HG03520 (cell line): ENCODE measurements at regions not wholly inside any gene's neighbourhood (a gene's known extent, or its start where the extent isn't known, plus 50 kb on each side); places are given as distances from the start of the nearest gene placed in this dataset.

Experiments used
- ATAC-seq: cut with Tn5 transposase; IDR thresholded peaks from one replicate; pipeline ENCODE4 v1.9.1; 2021; ENCODE audit warnings: mild to moderate bottlenecking, moderate library complexity; ENCODE audit not compliant: unreplicated experiment

DNA sequence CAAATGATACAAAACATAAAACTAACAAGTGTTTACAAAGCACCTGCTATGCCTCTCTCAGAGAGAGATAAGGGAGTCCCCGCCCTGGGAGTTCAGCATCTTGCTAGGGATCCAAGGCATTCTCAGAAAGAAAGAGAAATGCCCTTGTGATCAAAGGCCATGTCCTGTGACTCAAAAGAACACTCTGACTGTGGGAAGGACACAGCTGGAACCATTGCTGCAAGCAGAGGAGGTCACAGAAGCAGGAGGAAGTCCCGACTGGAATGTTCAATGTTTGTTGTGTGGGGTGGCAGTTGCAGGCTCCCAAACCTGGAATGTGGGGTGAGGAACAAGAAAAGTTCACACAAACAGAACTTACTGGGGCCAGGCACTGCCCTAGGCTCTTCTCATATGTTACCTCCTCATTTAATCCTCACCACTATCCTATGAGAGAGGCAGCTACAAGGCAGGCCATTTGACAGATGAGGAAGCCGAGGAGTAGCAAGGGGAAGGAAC is 93.0 kb upstream of the GRIK3 start:
- ATAC-seq = no peak

- no peak for ATAC-seq
Observed at GRCh38 chr1:37128091-37128490, 93.8 kb upstream of the GRIK3 start.

- ATAC-seq = no peak
Observed at GRCh38 chr1:37130221-37130948, 96.1 kb upstream of the GRIK3 start.

DNA sequence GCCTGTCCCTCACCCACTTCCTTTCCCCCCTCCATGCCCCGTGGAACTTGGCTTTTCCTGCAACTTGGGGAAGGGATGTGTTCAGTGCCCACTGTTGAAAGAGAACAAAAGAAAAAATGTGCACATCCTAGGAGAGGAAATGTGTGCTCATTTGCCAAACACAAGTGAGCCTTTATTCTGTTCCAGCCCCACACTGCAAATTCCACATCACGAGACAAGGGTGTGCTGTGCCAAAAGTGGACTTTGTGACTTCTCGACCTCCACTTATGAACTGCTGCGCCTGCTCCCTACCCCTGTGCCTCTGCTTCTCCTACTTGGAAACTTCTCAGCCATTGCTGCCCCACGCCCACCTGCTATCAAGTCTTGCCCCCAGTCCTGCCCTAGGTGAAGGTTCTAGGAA is 97.0 kb upstream of the GRIK3 start:
- no peak for ATAC-seq

- no peak for ATAC-seq
Observed at GRCh38 chr1:37133276-37134145, 99.2 kb upstream of the GRIK3 start.

DNA sequence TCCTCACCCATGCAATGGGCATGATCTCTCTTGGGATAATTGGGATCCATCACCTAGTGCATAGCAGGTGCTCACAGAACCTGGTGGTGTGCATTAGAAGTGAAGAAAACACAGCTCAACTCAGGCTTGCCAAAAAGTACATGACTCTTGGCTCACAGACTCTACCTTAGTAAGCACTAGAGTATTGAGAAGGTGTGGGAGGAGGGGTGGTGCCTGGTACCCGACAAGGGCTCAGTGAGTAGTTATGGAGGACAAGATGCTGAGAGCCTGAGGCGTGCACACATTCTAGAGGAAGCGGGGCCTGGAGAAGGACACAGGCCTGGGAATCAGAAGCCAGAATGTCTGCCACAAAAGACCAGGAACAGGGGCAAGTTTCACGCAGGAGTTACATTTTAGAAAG is 100.3 kb upstream of the GRIK3 start:
- ATAC-seq = no peak

GRCh38 chr1:37135032-37135431 is 100.7 kb upstream of the GRIK3 start:
- no peak for ATAC-seq

DNA sequence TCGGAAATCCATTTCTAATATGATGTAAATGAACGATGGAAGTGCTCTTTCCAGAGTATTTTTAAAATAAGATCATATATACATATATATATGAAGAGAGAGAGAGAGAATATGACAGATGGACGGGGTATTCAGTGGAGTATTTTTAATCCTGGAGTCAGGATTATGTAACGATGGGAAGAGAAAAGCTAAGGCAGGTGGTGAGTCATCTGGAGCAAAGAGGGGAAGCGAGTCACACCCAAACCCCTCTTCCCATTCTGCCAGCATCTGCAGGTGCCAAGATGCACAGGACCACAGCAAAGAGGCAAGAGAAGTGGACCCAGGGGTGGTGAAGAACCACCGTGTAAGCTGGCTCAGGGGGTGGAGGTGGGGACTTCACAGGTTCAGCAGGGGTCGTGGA is 102.7 kb upstream of the GRIK3 start:
- ATAC-seq = no peak

GRCh38 chr1:37137601-37138000 is 103.3 kb upstream of the GRIK3 start:
- ATAC-seq = no peak

GRCh38 chr1:37143800-37144199 is 109.5 kb upstream of the GRIK3 start:
- ATAC-seq = no peak

GRCh38 chr1:37146071-37146470 is 111.8 kb upstream of the GRIK3 start:
- ATAC-seq = no peak

DNA sequence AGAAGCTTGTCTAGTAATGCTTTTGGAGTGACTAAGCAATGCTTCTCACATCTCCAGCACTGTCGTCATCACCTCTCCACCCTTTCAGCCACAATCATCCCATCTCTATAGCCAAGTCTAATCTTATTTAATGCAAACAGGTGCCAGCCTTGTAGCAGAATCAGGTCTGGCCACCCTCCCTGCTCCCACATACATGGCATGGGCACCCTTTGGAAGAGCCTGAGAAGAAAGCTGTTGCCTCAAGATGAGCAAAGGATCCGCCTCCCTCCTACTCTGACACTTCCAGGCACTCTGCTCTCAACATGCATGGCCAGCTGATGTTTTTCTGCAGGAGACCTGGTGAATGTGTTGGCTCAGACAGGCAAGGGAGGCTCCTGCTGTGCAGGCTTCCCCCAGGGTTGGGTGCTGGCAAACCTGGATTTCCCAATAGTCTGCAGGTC is 113.1 kb upstream of the GRIK3 start:
- ATAC-seq = no peak

- no peak for ATAC-seq
Observed at GRCh38 chr1:37147906-37148305, 113.6 kb upstream of the GRIK3 start.

DNA sequence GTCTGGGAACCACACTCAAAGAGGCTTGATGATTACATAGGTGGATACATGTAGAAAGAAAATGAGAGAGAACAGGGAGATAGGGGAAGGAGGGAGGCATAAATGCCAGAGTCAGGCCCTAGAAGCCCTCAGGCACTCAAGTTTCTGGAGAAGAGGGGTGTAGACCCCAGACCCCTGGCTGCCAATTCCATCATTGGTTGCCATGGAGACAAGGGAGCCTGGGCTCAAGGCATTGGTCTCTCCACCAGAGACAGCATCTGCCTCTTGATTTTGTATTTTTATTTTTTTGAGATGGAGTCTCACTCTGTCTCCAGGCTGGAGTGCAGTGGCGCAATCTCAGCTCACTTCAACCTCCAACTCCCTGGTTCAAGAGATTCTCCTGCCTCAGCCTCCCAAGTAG is 114.3 kb upstream of the GRIK3 start:
- no peak for ATAC-seq

- no peak for ATAC-seq
Observed at GRCh38 chr1:37149296-37149695, 115.0 kb upstream of the GRIK3 start.

GRCh38 chr1:37150986-37151385 is 116.7 kb upstream of the GRIK3 start:
- no peak for ATAC-seq

DNA sequence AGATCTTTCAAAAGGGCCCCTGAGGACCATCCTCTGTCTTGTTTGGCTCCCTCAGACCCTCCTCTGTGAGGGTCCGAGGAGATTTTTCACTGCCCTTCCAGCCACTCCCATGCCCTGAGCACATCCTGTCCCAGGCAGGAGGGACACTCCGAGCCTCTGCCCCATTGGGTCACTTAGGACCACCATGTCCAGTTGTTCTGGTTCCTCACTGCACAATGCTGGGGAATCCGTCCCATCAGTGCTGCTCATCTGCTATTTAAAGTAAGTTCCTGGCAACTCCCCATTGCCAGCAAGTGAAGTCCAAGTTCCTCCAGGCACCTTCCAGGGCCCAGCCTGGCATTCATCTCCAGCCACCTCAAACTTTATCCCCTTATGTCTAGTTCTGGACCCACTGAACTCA is 117.5 kb upstream of the GRIK3 start:
- no peak for ATAC-seq

DNA sequence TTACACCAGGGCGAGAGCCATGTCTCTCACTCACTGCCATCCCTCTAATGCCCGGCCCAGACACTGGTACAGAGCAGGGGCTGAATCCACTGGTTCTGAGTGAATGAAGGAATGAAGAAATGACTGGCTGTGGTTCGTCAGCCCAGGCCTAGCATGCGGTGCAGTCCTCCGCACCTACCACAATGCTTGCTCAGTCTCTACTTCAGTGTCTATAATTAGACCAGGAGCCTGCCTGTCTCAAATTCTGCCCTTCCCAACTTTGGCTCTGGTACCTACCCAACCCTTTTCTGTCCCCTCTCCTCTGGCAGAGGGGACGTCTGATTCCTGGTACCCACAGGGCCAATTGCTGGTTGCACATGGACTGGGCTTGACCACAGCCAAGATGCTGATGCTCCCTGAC is 118.2 kb upstream of the GRIK3 start:
- ATAC-seq = no peak

- ATAC-seq = no peak
Observed at GRCh38 chr1:37153116-37154100, 119.1 kb upstream of the GRIK3 start.

DNA sequence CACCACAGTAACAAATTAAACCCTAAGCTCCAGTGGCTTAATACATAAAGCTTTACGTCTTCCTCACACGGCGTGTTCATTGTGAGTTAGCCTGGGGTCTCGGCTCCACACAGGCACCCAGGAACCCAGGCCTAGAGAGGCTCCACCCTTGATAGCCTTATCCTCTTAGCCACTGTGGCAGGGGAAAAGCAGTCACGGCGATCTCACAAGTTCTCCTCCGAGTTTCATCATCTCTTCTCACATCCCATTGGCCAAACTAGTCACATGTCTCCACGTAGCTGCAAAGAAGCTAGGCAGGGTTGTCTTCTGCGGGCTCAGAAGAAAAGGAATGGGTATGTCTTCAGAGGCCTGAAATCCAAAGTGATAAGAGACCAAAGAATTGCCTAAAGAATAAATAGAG is 122.3 kb upstream of the GRIK3 start:
- no peak for ATAC-seq

GRCh38 chr1:37157634-37158033 is 123.3 kb upstream of the GRIK3 start:
- ATAC-seq = no peak
